Epidermal melanocyte (primary cell): ENCODE measurements at regions not wholly inside any gene's neighbourhood (a gene's known extent, or its start where the extent isn't known, plus 50 kb on each side); places are given as distances from the start of the nearest gene placed in this dataset.
A peak's percentile ranks its signal among the peaks of the same experiment; 100 is the strongest.
"Not testable (repeated sequence)": the region's sequence is repeated elsewhere in the genome, so short reads cannot be mapped to it uniquely, and the experiment has no call there.

Source experiments
- DNase-seq: peaks from one replicate; pipeline ENCODE4 v3.0.0; 2011; ENCODE audit warnings: low spot score; ENCODE audit not compliant: insufficient read length

DNA sequence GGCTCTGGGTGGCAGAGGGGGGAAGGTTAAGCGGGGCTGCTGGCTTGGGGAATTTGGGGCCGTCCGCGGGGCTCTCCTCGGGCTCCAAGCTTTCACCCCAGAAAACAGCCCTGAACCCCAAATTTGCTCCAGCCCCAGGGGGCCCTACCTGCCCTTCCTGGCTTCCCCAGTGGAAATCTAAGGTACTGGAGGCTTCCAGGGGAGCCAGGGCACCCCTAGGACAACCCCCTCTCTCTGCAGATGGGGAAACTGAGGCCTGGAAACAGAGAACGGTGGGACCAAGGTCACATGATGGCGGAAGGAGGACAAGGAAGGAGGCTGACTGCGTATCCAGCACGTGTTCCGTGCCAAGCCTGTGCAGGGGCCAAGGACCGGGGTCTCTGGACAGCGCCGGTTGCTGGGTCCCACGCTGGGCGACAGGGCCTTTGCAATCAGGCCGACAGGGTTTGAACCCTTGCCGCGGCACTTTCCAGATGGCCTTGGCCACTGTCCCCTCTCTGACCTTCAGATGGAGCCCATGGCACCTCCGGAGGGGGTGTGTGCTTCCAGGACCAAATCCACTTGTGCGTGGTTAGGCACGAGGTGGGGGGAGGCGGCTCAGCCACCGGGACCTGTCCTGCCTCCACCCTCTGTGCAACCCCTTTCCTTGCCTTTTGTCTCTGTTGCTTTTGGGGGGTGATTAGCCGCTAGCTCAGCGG is 183.1 kb downstream of the C9orf50 start:
- no peak for DNase-seq

DNA sequence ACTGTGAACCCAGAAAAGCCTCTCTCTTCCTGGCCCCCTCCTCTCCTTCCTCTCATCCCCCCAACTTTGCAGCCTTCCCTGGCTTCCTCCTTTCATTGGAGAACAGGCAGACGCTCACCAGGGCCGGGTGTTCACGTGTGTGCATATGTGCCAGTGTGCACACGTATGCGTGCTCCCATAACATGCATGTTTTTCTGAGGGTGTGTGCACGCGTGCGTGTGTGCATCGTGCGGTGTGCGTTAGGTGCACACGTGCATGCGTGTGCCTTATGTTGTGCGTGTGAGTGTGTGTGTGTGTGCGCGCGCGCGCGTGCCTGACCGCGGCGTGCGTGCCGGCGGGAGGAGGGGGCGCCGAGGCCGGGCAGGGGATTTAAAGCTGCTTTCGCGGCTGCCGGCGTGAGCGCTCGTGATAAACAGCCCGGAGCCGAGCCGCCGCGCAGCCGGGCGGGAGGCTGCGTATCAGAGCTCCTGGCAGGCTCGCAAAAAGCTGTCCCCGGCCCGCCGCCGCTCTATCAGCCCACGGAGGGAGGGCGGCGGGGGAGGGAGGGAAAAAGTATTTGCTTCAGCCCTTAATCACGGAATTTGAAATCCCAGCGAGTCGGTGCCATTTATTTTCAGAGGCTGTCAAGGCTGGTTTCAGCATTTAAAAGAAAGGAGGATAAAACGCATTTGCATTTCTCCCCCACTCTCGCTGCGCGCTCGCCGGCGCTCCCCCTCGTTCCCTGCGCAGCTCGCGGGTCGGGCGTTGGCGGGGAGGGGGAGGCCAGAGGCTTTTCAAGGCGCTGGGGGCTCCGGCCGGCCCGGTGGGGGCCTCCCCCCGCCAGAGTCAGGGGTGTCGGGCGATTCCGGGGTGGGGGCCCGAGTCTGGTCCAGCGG is 183.9 kb downstream of the C9orf50 start:
- peak; percentile 79 for DNase-seq

GRCh38 chr9:129435988-129436717 is 184.7 kb downstream of the C9orf50 start:
- DNase-seq = no peak

- DNase-seq = no peak
These were observed 185.6 kb downstream of the C9orf50 start for GRCh38 chr9:129435291-129435690.

DNA sequence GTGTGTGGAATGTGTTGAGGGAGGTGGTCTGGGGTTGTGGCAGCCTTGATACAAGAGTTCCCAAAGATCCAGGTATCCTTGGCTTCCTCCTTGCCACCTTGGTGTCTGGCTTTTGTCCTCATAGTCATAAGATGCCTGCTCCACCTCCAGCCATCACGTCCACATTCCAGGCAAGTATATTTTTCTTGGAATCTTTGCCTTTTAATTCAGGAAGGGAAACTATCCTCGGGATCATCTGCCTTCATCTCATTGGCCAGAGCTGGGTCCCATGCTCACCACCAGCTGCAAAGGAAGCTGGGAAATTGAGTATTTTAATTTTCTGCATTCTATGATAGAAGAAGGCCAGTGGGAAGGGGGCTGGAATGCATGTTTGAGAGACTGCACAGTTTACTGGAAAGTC is 186.7 kb downstream of the C9orf50 start:
- no peak for DNase-seq

- DNase-seq = no peak
These were observed 188.4 kb downstream of the C9orf50 start for GRCh38 chr9:129432297-129433154.

DNA sequence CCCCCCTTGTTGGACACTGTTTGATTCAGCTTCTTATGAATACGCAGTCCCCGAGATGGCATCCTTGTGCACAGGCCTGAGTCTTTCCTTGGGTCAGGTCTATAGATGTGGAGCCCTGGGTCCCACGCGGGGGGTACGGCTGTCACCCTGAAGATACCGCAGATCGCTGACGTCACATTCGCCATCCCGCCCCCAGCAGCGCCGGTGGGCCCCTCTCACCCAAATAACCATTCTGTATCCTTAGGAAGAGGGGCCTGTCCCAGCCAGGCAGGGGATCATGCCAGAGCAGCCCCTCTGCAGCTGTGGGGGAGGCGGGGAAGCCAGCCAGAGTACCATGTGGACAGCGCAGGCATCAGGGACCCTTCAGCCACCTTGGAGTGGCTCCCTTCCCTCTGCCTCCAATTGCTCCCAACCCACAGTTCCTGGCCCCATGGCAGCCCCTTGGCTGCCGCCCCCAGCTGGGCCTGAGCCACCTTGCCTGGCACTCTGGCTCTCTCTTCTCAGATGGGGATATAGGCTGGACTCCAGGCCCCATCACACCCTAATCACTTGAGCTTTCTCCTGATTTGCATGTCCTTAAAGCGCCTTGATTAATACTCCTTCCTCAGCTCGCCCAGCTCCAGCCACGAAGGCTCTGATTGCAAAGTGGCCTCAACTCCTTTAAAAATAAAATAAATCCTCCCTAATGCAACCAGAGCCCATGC is 189.8 kb downstream of the C9orf50 start:
- DNase-seq = no peak

DNA sequence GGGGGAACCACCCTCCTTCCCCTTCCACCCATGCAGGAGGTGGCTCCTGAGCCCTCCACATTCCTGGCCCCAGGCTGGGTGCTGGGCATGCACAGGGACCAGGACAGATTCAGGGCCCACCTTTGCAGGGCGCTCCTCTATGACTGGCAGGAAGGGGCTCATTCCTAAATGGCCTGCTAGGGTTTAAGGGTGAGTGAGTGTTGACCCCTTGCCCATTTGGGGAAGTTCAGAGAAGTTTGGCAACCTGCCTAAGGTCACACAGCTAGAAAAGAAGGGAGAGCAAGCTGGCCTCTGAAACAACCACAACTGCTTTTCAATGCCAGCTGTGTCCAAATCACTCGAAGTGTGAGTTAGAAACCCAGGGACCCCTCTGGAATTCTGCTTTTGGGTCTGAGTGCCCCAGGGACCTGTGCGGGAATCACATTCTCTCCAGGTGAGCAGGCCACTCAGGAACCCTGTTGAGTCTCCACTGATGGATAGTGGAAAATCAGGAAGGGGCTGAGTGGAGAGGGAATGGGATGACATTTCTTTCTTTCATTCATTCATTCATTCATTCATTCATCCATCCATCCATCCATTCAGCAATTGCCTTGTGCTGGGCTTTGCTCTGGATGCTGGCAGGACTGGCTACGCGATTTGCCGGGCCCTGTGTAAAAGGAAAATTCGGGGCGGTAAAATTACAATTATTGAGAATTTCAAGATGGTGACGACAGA is 191.9 kb downstream of the C9orf50 start:
- DNase-seq = no peak

DNA sequence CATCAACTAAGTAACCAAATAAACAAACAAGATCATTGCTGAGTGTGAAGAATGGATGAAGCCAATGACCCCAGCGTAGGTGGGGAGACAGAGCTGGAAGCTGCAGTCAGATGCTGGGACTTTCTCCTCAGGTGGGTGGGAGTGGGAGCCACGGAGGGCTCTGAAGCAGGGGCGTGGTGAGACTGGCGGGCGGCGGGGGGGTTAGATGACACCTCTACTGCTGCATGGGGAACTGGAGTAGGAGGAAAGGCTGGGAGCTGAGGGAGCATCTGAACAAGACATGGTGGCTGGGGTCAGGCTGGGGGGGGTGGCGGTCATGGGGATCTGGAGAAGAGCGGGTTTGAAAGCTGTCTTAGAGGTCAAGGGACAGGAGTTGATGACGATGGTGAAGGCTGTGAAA is 193.8 kb downstream of the C9orf50 start:
- no peak for DNase-seq

DNA sequence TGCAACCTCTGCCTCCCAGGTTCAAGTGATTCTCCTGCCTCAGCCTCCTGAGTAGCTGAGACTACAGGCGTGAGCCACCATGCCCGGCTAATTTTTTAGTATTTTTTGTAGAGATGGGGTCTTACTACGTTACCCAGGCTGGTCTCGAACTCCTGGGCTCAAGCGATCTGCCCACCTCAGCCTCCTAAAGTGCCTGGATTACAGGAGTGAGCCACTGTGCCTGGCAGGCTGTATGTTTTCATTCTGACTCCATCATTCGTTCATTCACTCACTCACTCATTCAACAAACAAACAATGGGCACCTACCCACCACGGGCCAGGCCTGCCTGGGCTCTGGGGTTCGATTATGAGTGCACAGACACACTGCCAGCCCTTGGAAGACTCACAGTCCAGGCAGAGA is 197.1 kb downstream of the C9orf50 start:
- not testable (repeated sequence) for DNase-seq

GRCh38 chr9:129423216-129423615 is 197.7 kb downstream of the C9orf50 start:
- DNase-seq = no peak

DNA sequence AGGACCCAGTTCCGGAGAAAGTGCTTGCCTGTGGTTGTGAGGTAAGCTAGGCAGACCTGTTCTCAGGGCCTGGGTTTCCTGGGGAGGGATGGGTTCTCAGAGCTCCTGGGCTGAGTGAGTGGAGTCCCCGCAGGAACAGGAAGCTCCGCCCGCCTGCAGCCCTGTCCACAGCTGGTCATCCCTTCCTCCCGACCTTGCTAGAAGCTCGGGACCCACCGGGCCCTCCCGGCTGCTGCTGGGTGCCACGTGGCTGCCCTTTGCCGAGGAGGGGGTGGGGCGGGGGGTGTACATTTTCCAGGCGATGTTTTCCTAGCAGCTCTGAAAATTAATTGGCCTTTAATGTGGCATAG is 198.1 kb downstream of the C9orf50 start:
- no peak for DNase-seq

DNA sequence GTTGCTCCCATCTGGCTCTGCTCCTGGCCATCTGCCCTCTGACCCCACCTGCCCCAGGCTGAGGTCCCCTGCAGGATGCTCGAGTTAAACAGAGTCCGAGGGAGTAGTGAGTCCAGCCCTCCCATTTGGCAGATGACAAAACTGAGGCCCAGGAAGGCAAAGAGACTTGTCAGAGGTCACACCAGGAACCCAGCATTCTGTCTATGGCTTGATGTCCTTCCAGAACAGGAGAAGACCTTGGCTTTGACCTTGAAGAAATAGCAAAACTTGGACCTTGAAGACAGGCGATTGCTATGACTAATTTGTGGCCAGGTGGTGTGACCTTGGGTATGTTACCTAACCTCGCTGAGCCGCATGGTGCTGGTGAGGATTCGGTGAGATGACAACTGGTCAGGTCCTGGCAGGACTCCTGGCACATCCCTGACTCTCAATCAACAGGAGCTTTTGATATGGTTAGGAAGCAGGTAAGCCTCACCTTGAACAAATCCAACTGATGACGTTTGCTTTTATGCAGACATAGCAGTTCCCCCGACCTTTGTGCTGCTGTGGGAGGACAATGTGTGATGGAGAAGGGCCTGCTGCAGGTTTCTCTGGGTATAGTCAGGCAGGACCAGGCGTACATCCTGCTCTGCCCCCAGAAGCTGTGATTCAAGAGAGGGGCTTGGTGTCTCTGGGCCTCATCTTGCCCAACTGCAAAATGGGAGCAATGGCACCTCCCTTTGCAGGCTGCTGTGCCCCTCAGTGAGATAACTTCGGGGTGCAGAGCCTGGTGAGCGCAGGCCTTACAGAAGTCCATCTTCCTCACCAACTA is 198.7 kb downstream of the C9orf50 start:
- DNase-seq = no peak

GRCh38 chr9:129421371-129421770 is 199.5 kb downstream of the C9orf50 start:
- DNase-seq = no peak

- DNase-seq = no peak
These were observed 200.2 kb downstream of the C9orf50 start for GRCh38 chr9:129420721-129421120.

DNA sequence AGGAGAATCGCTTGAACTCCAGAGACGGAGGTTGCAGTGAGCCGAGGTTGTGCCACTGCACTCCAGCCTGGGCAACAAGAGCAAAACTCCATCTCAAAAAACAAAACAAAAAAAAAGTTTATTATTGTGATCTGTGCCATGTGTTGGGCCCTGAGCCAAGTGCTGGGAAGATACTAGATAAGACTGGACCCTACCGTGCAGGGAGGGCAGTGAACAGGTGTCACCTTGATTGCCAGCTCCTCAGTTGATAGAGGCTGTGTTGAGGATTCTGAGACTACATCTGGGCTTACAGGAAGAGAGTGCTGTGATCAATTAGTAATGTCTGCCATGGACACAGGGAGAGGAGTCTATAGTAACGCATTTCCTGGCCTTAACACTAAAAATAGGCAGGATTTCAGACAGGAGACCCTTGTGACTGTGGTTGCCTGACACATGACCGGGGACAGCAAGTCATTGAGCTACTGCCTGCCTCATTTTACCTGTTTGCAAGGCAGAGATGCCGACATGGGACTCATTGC is 201.5 kb downstream of the C9orf50 start:
- no peak for DNase-seq

- DNase-seq = no peak
These were observed 202.4 kb downstream of the C9orf50 start for GRCh38 chr9:129418451-129418850.

DNA sequence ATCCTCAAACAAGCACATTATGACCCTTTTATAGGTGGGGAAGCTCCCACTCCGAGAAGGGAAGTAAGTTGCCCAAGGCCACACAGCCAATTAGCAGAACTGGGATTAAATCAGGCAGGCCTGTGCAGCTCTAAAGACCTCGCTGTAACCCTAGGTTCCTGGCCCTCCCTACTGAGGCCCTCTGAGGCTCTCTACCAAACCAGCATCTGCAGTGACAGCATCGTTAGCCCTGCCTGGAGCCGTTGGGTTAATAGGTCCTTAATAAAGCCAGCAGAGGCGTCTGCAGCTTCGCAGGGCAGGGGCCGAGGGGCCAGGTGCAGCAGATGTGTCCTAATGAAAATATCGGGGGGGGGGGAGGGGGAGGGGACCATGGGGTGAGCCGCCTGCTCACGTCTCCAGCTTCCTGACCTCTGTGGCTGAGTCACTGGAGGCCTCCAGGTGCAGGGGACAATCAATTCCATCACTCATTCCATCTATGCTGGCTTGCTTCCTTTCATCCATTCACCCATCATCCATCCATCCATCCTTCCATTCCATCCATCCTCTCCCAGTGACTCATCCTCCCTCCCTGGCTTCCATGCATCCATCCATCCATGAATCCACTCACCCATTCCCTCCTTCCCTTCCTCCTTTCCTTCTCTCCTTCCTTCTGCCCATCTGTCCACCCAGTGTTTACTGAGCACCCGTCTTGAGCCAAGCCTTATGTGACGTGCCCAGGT is 203.9 kb downstream of the C9orf50 start:
- no peak for DNase-seq
